Astrocyte of the spinal cord (primary cell): ENCODE measurements at regions not wholly inside any gene's neighbourhood (a gene's known extent, or its start where the extent isn't known, plus 50 kb on each side); places are given as distances from the start of the nearest gene placed in this dataset.

ENCODE experiments used
- DNase-seq: peaks from one replicate; pipeline ENCODE4 v3.0.0; 2011; ENCODE audit warnings: low read depth, low spot score
- H3K4me3 ChIP-seq: 2 replicates; pipeline ENCODE4 v1.5.1; 2011; ENCODE audit warnings: low read depth, mild to moderate bottlenecking, low read length, moderate library complexity
- CTCF ChIP-seq: IDR thresholded peaks from 2 replicates; pipeline ENCODE4 v1.5.1; 2012; ENCODE audit warnings: low read depth, mild to moderate bottlenecking, low read length, inconsistent platforms
- in situ Hi-C: cut with HindIII; loops from 2 replicates; pipeline ENCODE4 v1.10.0; 2017; ENCODE audit warnings: low sequenced_read_pairs

GRCh38 chr18:37964885-37965571 lies 399.4 kb upstream of the CELF4 start:
- H3K4me3 ChIP-seq: no peak overlapping the region
- no peak for TF ChIP-seq CTCF
- no peak for DNase-seq
- in situ Hi-C loops: no loop called here

GRCh38 chr18:37963837-37964236 lies 398.2 kb upstream of the CELF4 start:
- no peak for TF ChIP-seq CTCF
- H3K4me3 ChIP-seq: no peak overlapping the region
- no peak for DNase-seq
- in situ Hi-C loops: no loop called here

- in situ Hi-C loops: no loop called here
- no peak overlapping the region for H3K4me3 ChIP-seq
- TF ChIP-seq CTCF: no peak
- DNase-seq: no peak
These were observed 396.8 kb upstream of the CELF4 start for GRCh38 chr18:37962316-37962966.

GRCh38 chr18:37958499-37958898 lies 392.9 kb upstream of the CELF4 start:
- no peak overlapping the region for H3K4me3 ChIP-seq
- TF ChIP-seq CTCF: no peak
- in situ Hi-C loops: no loop called here
- no peak for DNase-seq

GRCh38 chr18:37956902-37957301 lies 391.3 kb upstream of the CELF4 start:
- in situ Hi-C loops: no loop called here
- no peak overlapping the region for H3K4me3 ChIP-seq
- no peak for TF ChIP-seq CTCF
- DNase-seq: no peak

- TF ChIP-seq CTCF: no peak
- no peak for DNase-seq
- in situ Hi-C loops: no loop called here
- H3K4me3 ChIP-seq: no peak overlapping the region
These were observed 390.4 kb upstream of the CELF4 start for GRCh38 chr18:37956020-37956419.
